ENCODE measurements at regions not wholly inside any gene's neighbourhood (a gene's known extent, or its start where the extent isn't known, plus 50 kb on each side); places are given as distances from the start of the nearest gene placed in this dataset.

DNA sequence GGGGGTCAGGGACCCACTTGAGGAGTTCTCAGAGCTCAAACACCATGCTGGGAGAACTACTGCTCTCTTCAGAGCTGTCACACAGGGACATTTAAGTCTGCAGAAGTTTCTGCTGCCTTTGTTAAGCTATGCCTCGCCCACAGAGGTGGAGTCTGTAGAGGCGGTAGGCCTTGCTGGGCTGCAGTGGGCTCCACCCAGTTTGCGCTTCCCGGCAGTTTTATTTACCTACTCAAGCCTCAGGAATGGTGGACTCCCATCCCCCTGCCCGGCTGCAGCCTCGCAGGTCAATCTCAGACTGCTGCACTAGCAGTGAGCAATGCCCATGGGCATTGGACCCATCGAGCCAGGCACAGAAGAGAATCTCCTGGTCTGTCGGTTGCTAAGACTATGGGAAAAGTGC lies 706.4 kb downstream of the LRRIQ3 start:
- no peak for TF ChIP-seq GATA3 (IDR thresholded peaks at IDR 0.05; ENCODE audit: low read depth, low read length)
- no peak for TF ChIP-seq GATA2 (IDR thresholded peaks at IDR 0.05; ENCODE audit: low read depth, low read length)

Data from SH-SY5Y (cell line).